BJ (cell line): ENCODE measurements at regions not wholly inside any gene's neighbourhood (a gene's known extent, or its start where the extent isn't known, plus 50 kb on each side); places are given as distances from the start of the nearest gene placed in this dataset.

Experiments used
- CTCF ChIA-PET: fragments of 350-600 bp; formaldehyde crosslinking; extraction: SDS; loops from one replicate; lab custom pipeline; 2021; ENCODE audit warnings: antibody characterized with exemption, inconsistent platforms; lab: Yijun Ruan, JAX
- POLR2A ChIA-PET: fragments of 300-600 bp; sonication (Branson Sonifier 250); formaldehyde crosslinking; extraction: SDS; loops from one replicate; lab custom pipeline; 2021; ENCODE audit warnings: antibody characterized with exemption; lab: Charles Lee
- DNase-seq: peaks from one replicate; pipeline ENCODE4 v3.0.0-alpha.2; 2011; ENCODE audit warnings: low read depth
- H3K27me3 ChIP-seq: 2 replicates; pipeline ENCODE4 v1.6.0; 2011; ENCODE audit warnings: low read length; ENCODE audit not compliant: control insufficient read depth, insufficient read depth
- H3K36me3 ChIP-seq: 2 replicates; pipeline ENCODE4 v1.5.1; 2011; ENCODE audit warnings: low read length; ENCODE audit not compliant: control insufficient read depth, insufficient read depth
- H3K4me3 ChIP-seq: 2 replicates; pipeline ENCODE4 v1.5.1; 2011; ENCODE audit warnings: low read depth, mild to moderate bottlenecking, control low read depth, low read length
- TF ChIP-seq, protein P1 (sequence below): IDR thresholded peaks from 2 replicates; pipeline ENCODE4 v1.5.1; 2011; ENCODE audit warnings: low read depth, mild to moderate bottlenecking, control low read depth, inconsistent platforms, low read length, moderate library complexity; ENCODE audit not compliant: insufficient read depth

- Histone ChIP-seq H3K36me3 (no peaks in the 10 kb centered on the region), H3K4me3 (no peak overlapping the region), H3K27me3 (no peaks in the 10 kb centered on the region)
- DNase-seq = no peak
- ChIA-PET POLR2A (no interaction called here), CTCF (interaction anchor here (0.7 to 1.0 kb wide), 2 partner anchors 182 to 246 kb away, joined by 3 read pairs; no protein-coding TSS in a partner anchor)
- TF ChIP-seq, protein P1, sequence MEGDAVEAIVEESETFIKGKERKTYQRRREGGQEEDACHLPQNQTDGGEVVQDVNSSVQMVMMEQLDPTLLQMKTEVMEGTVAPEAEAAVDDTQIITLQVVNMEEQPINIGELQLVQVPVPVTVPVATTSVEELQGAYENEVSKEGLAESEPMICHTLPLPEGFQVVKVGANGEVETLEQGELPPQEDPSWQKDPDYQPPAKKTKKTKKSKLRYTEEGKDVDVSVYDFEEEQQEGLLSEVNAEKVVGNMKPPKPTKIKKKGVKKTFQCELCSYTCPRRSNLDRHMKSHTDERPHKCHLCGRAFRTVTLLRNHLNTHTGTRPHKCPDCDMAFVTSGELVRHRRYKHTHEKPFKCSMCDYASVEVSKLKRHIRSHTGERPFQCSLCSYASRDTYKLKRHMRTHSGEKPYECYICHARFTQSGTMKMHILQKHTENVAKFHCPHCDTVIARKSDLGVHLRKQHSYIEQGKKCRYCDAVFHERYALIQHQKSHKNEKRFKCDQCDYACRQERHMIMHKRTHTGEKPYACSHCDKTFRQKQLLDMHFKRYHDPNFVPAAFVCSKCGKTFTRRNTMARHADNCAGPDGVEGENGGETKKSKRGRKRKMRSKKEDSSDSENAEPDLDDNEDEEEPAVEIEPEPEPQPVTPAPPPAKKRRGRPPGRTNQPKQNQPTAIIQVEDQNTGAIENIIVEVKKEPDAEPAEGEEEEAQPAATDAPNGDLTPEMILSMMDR = no peak
These were observed 137.5 kb downstream of the MAGEB17 start for GRCh38 chrX:16304751-16305150.

DNA sequence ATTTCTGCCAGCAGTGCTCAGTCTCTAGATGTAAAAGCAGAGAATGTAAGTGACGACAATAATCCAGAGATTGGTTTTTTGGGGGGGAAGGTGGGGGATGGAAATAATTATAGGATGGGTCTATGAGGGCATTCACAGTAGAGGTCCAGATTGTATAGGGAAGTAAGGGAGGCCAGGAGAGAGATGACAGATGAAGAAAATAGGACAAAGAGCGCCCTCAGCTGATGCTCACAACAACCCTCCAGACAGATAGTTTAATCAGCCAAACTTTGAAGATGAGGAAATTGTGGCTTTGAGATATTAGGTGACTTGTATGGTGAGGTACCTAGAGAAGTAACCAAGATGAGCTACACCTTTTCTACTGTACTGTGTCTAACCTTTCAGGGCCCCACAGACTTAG is 137.9 kb downstream of the MAGEB17 start:
- H3K36me3 ChIP-seq = no peaks in the 10 kb centered on the region
- no peaks in the 10 kb centered on the region for H3K27me3 ChIP-seq
- DNase-seq = no peak
- POLR2A ChIA-PET = no interaction called here
- H3K4me3 ChIP-seq = no peak overlapping the region
- TF ChIP-seq, protein P1 = no peak
- CTCF ChIA-PET = interaction anchor here (1.0 kb wide), 1 partner anchor 182 kb away, joined by 3 read pairs; no protein-coding TSS in a partner anchor

DNA sequence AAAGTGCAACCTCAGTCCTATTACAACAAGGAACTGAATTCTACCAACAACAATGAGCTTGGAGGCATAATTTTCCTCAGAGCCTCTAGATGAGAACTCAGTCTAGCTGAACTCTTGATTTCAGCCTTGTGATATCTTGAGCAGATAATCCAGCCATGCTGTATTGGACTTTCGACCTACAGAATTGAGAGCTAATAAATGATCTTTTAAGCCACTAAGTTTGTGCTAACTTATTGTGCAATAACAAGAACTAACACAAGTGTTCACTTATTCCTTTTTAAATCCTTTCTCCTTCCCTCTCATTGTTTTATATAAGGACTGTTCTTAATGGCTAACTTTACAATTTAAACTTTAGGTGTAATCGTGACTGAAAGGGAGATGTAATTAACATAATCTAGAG is 140.7 kb downstream of the MAGEB17 start:
- H3K4me3 ChIP-seq = no peak overlapping the region
- no peaks in the 10 kb centered on the region for H3K27me3 ChIP-seq
- TF ChIP-seq, protein P1 = no peak
- no peak for DNase-seq
- ChIA-PET CTCF (no interaction called here), POLR2A (no interaction called here)
- no peaks in the 10 kb centered on the region for H3K36me3 ChIP-seq

- ChIA-PET CTCF (no interaction called here), POLR2A (no interaction called here)
- Histone ChIP-seq H3K27me3 (no peaks in the 10 kb centered on the region), H3K36me3 (no peaks in the 10 kb centered on the region), H3K4me3 (no peak overlapping the region)
- DNase-seq = no peak
- TF ChIP-seq, protein P1 = no peak
These were observed 141.5 kb downstream of the MAGEB17 start for GRCh38 chrX:16308773-16309172.

DNA sequence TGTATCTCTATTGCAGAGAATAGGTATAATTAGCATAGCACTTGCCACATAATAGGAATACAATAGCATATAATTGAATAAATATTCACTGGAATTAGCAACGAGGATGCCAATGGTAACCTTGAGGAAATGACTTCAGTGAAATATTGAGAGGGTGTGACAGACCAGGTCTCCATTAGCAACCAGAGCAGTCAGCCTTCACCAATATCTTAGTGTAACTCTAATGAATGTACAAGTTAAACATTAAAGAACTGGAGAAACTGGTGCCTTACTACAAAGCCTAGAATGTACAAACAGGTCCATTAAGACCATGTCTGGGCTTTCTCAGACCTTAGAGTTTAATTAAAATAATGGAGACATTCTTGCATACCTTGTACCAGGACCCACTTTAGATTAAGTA is 143.0 kb downstream of the MAGEB17 start:
- no peak for DNase-seq
- H3K36me3 ChIP-seq = no peaks in the 10 kb centered on the region
- H3K4me3 ChIP-seq = no peak overlapping the region
- CTCF ChIA-PET = no interaction called here
- POLR2A ChIA-PET = no interaction called here
- no peaks in the 10 kb centered on the region for H3K27me3 ChIP-seq
- TF ChIP-seq, protein P1 = no peak
